Cardiac fibroblast (primary cell): ENCODE measurements at regions not wholly inside any gene's neighbourhood (a gene's known extent, or its start where the extent isn't known, plus 50 kb on each side); places are given as distances from the start of the nearest gene placed in this dataset.
"Not testable (repeated sequence)": the region's sequence is repeated elsewhere in the genome, so short reads cannot be mapped to it uniquely, and the experiment has no call there.

Experiments
- DNase-seq, 2 donors: peaks; one replicate each; pipeline versions ENCODE4 v3.0.0 to v3.0.0-alpha.2; 2010; ENCODE audit warnings: low read depth in 2 of 2
- H3K4me3 ChIP-seq, 2 donors: replicated peaks in 1 of 2; 1 replicate in 1 of 2; 2 replicates in 1 of 2; pipeline ENCODE4 v1.5.1; 2011; ENCODE audit warnings: low read depth in 2 of 2, low read length in 2 of 2, mild to moderate bottlenecking in 2 of 2, moderate library complexity in 1 of 2
- CTCF ChIP-seq: IDR thresholded peaks from one replicate; pipeline ENCODE4 v1.5.1; 2011; ENCODE audit warnings: low read depth, mild to moderate bottlenecking, low read length, inconsistent platforms

- H3K4me3 ChIP-seq = no peak overlapping the region
- peak; percentile 25 to 40 for DNase-seq
- TF ChIP-seq CTCF = peak; percentile 55
Observed at GRCh38 chr16:86252596-86252995, 257.7 kb upstream of the FOXF1 start.

GRCh38 chr16:86255966-86256365 lies 254.4 kb upstream of the FOXF1 start:
- no peak overlapping the region for H3K4me3 ChIP-seq
- DNase-seq = no peak
- no peak for TF ChIP-seq CTCF

- DNase-seq = no peak
- no peak for TF ChIP-seq CTCF
- no peak overlapping the region for H3K4me3 ChIP-seq
Observed at GRCh38 chr16:86256995-86257394, 253.3 kb upstream of the FOXF1 start.

- no peak for TF ChIP-seq CTCF
- no peak overlapping the region for H3K4me3 ChIP-seq
- DNase-seq = no peak
Observed at GRCh38 chr16:86257546-86257945, 252.8 kb upstream of the FOXF1 start.

GRCh38 chr16:86258713-86259112 lies 251.6 kb upstream of the FOXF1 start:
- H3K4me3 ChIP-seq = no peak overlapping the region
- DNase-seq = no peak
- TF ChIP-seq CTCF = no peak

GRCh38 chr16:86259499-86259898 lies 250.8 kb upstream of the FOXF1 start:
- no peak overlapping the region for H3K4me3 ChIP-seq
- no peak for DNase-seq
- no peak for TF ChIP-seq CTCF

- no peak for TF ChIP-seq CTCF
- no peak overlapping the region for H3K4me3 ChIP-seq
- DNase-seq = peak; percentile 7 to 40
Observed at GRCh38 chr16:86261379-86261778, 248.9 kb upstream of the FOXF1 start.

- H3K4me3 ChIP-seq, DNase-seq: not testable (repeated sequence)
Observed at GRCh38 chr16:86267657-86268056, 242.7 kb upstream of the FOXF1 start.
